GM23338 (cell line): ENCODE measurements at regions not wholly inside any gene's neighbourhood (a gene's known extent, or its start where the extent isn't known, plus 50 kb on each side); places are given as distances from the start of the nearest gene placed in this dataset.

Experiments
- CTCF ChIP-seq, 2 experiments: fragments of 200-600 bp in 1 of 2; sonication (generic) in 1 of 2; conservative IDR thresholded peaks; 2 replicates each; pipeline versions ENCODE4 v1.5.1 to v1.6.1; 2016 to 2017; ENCODE audit warnings: antibody characterized with exemption in 2 of 2, low read depth in 2 of 2, mild to moderate bottlenecking in 2 of 2, moderate library complexity in 1 of 2
- ETS1 ChIP-seq: IDR thresholded peaks from 2 replicates; pipeline ENCODE4 v1.6.1; 2016; ENCODE audit warnings: antibody characterized with exemption
- EZH2phosphoT487 ChIP-seq: fragments of 200-600 bp; sonication (generic); IDR thresholded peaks from one replicate; pipeline ENCODE4 v1.8.1; 2018; ENCODE audit warnings: antibody characterized with exemption; ENCODE audit not compliant: unreplicated experiment
- POLR2AphosphoS5 ChIP-seq: IDR thresholded peaks from 2 replicates; pipeline ENCODE4 v1.6.1; 2016; ENCODE audit warnings: antibody characterized with exemption, low read depth
- STAT1 ChIP-seq: IDR thresholded peaks from one replicate; pipeline ENCODE4 v1.6.1; 2016; ENCODE audit warnings: antibody characterized with exemption; ENCODE audit not compliant: unreplicated experiment
- ZNF114 ChIP-seq: fragments of 250-450 bp; sonication (Bioruptor Pico); IDR thresholded peaks from 2 replicates; pipeline ENCODE4 v1.5.0; 2020; ENCODE audit warnings: mild to moderate bottlenecking, moderate library complexity
- TF ChIP-seq, protein P1 (sequence below): fragments of 250-450 bp; sonication (Bioruptor Pico); IDR thresholded peaks from 2 replicates; pipeline ENCODE4 v1.5.0; 2020; ENCODE audit warnings: mild to moderate bottlenecking, moderate library complexity
- TF ChIP-seq, protein P2 (sequence below): IDR thresholded peaks from one replicate; pipeline ENCODE4 v1.6.1; 2018; ENCODE audit warnings: antibody characterized with exemption; ENCODE audit not compliant: unreplicated experiment

GRCh38 chr3:73210759-73211158 is 149.3 kb downstream of the EBLN2 start (continued):
- TF ChIP-seq, protein P1, sequence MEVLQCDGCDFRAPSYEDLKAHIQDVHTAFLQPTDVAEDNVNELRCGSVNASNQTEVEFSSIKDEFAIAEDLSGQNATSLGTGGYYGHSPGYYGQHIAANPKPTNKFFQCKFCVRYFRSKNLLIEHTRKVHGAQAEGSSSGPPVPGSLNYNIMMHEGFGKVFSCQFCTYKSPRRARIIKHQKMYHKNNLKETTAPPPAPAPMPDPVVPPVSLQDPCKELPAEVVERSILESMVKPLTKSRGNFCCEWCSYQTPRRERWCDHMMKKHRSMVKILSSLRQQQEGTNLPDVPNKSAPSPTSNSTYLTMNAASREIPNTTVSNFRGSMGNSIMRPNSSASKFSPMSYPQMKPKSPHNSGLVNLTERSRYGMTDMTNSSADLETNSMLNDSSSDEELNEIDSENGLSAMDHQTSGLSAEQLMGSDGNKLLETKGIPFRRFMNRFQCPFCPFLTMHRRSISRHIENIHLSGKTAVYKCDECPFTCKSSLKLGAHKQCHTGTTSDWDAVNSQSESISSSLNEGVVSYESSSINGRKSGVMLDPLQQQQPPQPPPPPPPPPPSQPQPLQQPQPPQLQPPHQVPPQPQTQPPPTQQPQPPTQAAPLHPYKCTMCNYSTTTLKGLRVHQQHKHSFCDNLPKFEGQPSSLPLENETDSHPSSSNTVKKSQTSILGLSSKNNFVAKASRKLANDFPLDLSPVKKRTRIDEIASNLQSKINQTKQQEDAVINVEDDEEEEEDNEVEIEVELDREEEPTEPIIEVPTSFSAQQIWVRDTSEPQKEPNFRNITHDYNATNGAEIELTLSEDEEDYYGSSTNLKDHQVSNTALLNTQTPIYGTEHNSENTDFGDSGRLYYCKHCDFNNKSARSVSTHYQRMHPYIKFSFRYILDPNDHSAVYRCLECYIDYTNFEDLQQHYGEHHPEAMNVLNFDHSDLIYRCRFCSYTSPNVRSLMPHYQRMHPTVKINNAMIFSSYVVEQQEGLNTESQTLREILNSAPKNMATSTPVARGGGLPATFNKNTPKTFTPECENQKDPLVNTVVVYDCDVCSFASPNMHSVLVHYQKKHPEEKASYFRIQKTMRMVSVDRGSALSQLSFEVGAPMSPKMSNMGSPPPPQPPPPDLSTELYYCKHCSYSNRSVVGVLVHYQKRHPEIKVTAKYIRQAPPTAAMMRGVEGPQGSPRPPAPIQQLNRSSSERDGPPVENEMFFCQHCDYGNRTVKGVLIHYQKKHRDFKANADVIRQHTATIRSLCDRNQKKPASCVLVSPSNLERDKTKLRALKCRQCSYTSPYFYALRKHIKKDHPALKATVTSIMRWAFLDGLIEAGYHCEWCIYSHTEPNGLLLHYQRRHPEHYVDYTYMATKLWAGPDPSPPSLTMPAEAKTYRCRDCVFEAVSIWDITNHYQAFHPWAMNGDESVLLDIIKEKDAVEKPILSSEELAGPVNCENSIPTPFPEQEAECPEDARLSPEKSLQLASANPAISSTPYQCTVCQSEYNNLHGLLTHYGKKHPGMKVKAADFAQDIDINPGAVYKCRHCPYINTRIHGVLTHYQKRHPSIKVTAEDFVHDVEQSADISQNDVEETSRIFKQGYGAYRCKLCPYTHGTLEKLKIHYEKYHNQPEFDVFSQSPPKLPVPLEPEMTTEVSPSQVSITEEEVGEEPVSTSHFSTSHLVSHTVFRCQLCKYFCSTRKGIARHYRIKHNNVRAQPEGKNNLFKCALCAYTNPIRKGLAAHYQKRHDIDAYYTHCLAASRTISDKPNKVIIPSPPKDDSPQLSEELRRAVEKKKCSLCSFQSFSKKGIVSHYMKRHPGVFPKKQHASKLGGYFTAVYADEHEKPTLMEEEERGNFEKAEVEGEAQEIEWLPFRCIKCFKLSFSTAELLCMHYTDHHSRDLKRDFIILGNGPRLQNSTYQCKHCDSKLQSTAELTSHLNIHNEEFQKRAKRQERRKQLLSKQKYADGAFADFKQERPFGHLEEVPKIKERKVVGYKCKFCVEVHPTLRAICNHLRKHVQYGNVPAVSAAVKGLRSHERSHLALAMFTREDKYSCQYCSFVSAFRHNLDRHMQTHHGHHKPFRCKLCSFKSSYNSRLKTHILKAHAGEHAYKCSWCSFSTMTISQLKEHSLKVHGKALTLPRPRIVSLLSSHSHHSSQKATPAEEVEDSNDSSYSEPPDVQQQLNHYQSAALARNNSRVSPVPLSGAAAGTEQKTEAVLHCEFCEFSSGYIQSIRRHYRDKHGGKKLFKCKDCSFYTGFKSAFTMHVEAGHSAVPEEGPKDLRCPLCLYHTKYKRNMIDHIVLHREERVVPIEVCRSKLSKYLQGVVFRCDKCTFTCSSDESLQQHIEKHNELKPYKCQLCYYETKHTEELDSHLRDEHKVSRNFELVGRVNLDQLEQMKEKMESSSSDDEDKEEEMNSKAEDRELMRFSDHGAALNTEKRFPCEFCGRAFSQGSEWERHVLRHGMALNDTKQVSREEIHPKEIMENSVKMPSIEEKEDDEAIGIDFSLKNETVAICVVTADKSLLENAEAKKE (CRISPR knock-in tag): no peak
- TF ChIP-seq, protein P2, sequence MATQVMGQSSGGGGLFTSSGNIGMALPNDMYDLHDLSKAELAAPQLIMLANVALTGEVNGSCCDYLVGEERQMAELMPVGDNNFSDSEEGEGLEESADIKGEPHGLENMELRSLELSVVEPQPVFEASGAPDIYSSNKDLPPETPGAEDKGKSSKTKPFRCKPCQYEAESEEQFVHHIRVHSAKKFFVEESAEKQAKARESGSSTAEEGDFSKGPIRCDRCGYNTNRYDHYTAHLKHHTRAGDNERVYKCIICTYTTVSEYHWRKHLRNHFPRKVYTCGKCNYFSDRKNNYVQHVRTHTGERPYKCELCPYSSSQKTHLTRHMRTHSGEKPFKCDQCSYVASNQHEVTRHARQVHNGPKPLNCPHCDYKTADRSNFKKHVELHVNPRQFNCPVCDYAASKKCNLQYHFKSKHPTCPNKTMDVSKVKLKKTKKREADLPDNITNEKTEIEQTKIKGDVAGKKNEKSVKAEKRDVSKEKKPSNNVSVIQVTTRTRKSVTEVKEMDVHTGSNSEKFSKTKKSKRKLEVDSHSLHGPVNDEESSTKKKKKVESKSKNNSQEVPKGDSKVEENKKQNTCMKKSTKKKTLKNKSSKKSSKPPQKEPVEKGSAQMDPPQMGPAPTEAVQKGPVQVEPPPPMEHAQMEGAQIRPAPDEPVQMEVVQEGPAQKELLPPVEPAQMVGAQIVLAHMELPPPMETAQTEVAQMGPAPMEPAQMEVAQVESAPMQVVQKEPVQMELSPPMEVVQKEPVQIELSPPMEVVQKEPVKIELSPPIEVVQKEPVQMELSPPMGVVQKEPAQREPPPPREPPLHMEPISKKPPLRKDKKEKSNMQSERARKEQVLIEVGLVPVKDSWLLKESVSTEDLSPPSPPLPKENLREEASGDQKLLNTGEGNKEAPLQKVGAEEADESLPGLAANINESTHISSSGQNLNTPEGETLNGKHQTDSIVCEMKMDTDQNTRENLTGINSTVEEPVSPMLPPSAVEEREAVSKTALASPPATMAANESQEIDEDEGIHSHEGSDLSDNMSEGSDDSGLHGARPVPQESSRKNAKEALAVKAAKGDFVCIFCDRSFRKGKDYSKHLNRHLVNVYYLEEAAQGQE: no peak
- TF ChIP-seq ZNF114 (CRISPR knock-in tag): no peak
- no peak for TF ChIP-seq CTCF (conservative IDR thresholded peaks at IDR 0.05; ENCODE audit: low read depth in 2 of 2)
- no peak for TF ChIP-seq STAT1
- no peak for TF ChIP-seq POLR2AphosphoS5
- TF ChIP-seq EZH2phosphoT487: no peak
- TF ChIP-seq ETS1: no peak
